ENCODE measurements at regions not wholly inside any gene's neighbourhood (a gene's known extent, or its start where the extent isn't known, plus 50 kb on each side); places are given as distances from the start of the nearest gene placed in this dataset.

- DNase-seq (ENCODE audit: low spot score) (no peak), ATAC-seq (no peak)
- Mint-ChIP-seq H3K4me1 (peaks cover 14% of the 10 kb centered on the region; the same call in 2 of the 3 replicates), H3K27ac (no peak overlapping the region), H3K27me3 (ENCODE audit: insufficient read depth, low read depth, poor library complexity) (no peaks in the 10 kb centered on the region), H3K4me3 (no peak overlapping the region), H3K9me3 (0 out of 3 replicates have a peak, but pooled peaks cover 3% of the 10 kb centered on the region), H3K36me3 (ENCODE audit: low read depth) (no peaks in the 10 kb centered on the region)
- no peak overlapping the region for H3K27ac ChIP-seq (ENCODE audit: low read depth)
- no peaks in the 10 kb centered on the region for H3K4me1 ChIP-seq (ENCODE audit: insufficient read depth)
- no peaks in the 10 kb centered on the region for H3K79me2 ChIP-seq (replicated peaks; ENCODE audit: insufficient read depth)
- no peaks in the 10 kb centered on the region for H4K20me1 ChIP-seq (replicated peaks; ENCODE audit: insufficient read depth)
- no peaks in the 10 kb centered on the region for H3K27me3 ChIP-seq (ENCODE audit: insufficient read depth)
- no peaks in the 10 kb centered on the region for H3K36me3 ChIP-seq (ENCODE audit: insufficient read depth)
- no peak overlapping the region for H2AFZ ChIP-seq
- H3K4me2 ChIP-seq = no peak overlapping the region
- no peak for TF ChIP-seq ZNF114 (CRISPR knock-in tag; IDR thresholded peaks at IDR 0.05)
- TF ChIP-seq REST (IDR thresholded peaks at IDR 0.05; ENCODE audit: unreplicated experiment) = no peak
- TF ChIP-seq CTCF (conservative IDR thresholded peaks at IDR 0.05; ENCODE audit: low read depth in 2 of 2) = no peak
- no peak for TF ChIP-seq EZH2 (IDR thresholded peaks at IDR 0.05; ENCODE audit: low read depth, unreplicated experiment)
- no peak for TF ChIP-seq POLR2AphosphoS5 (IDR thresholded peaks at IDR 0.05; ENCODE audit: low read depth)
- TF ChIP-seq NANOG (IDR thresholded peaks at IDR 0.05; ENCODE audit: borderline replicate concordance) = no peak
- no peak for TF ChIP-seq CREB1 (CRISPR knock-in tag; IDR thresholded peaks at IDR 0.05; ENCODE audit: low read depth)
- no peak overlapping the region for H3K4me3 ChIP-seq
- no peaks in the 10 kb centered on the region for H3K9me2 ChIP-seq (ENCODE audit: insufficient read depth)
- no peaks in the 10 kb centered on the region for H3F3A ChIP-seq (replicated peaks; ENCODE audit: low read depth)
Observed at GRCh38 chr2:145599756-145600155, 1079.8 kb upstream of the ZEB2 start.

- H2AFZ ChIP-seq = peak overlapping the region; percentile 33; the same call in 1 of the 2 replicates
- TF ChIP-seq CTCF (conservative IDR thresholded peaks at IDR 0.05; ENCODE audit: low read depth in 2 of 2) = no peak
- no peak for TF ChIP-seq ZNF114 (CRISPR knock-in tag; IDR thresholded peaks at IDR 0.05)
Observed at GRCh38 chr2:145598434-145598833, 1078.5 kb upstream of the ZEB2 start.

More at GRCh38 chr2:145598434-145598833, 1078.5 kb upstream of the ZEB2 start:
- no peaks in the 10 kb centered on the region for H3K27me3 Mint-ChIP-seq (ENCODE audit: insufficient read depth, low read depth, poor library complexity)
- H3K4me3 Mint-ChIP-seq = no peak overlapping the region
- H3K9me3 Mint-ChIP-seq = 0 out of 3 replicates have a peak, but pooled peaks cover 3% of the 10 kb centered on the region
- Histone ChIP-seq H3F3A (replicated peaks; ENCODE audit: low read depth) (no peaks in the 10 kb centered on the region), H3K4me2 (no peak overlapping the region), H3K4me3 (no peak overlapping the region), H3K27ac (ENCODE audit: low read depth) (no peak overlapping the region), H3K79me2 (replicated peaks; ENCODE audit: insufficient read depth) (no peaks in the 10 kb centered on the region), H3K4me1 (ENCODE audit: insufficient read depth) (peaks cover 5% of the 10 kb centered on the region; the same call in 1 of the 2 replicates), H3K27me3 (ENCODE audit: insufficient read depth) (no peaks in the 10 kb centered on the region), H3K9me2 (ENCODE audit: insufficient read depth) (no peaks in the 10 kb centered on the region), H4K20me1 (replicated peaks; ENCODE audit: insufficient read depth) (no peaks in the 10 kb centered on the region), H3K36me3 (ENCODE audit: insufficient read depth) (no peaks in the 10 kb centered on the region)
- DNase-seq (ENCODE audit: low spot score) = no peak
- ATAC-seq = no peak
- no peak overlapping the region for H3K27ac Mint-ChIP-seq
- H3K4me1 Mint-ChIP-seq = peaks cover 19% of the 10 kb centered on the region
- no peaks in the 10 kb centered on the region for H3K36me3 Mint-ChIP-seq (ENCODE audit: low read depth)

All from GM23338 (cell line).